ENCODE measurements at regions not wholly inside any gene's neighbourhood (a gene's known extent, or its start where the extent isn't known, plus 50 kb on each side); places are given as distances from the start of the nearest gene placed in this dataset.

GRCh38 chr4:138843616-138844015 is 172.0 kb upstream of the NOCT start:
- no peak overlapping the region for H2BK20ac ChIP-seq (ENCODE audit: low read depth, low read length)
- no peaks in the 10 kb centered on the region for H3K79me1 ChIP-seq (ENCODE audit: low read depth in 1 of 2, low read length in 2 of 2)
- no peak overlapping the region for H3K27ac ChIP-seq (ENCODE audit: insufficient read depth, low read length)
- H2BK5ac ChIP-seq (ENCODE audit: low read depth, low read length, poor library complexity, severe bottlenecking) = no peak overlapping the region
- H3K9me1 ChIP-seq (ENCODE audit: insufficient read depth, low read length) = no peaks in the 10 kb centered on the region
- H2AK5ac ChIP-seq (ENCODE audit: low read depth, low read length) = no peak overlapping the region
- DNase-seq = no peak
- H4K8ac ChIP-seq (ENCODE audit: low read depth in 2 of 2, low read length in 2 of 2) = no peak overlapping the region
- no peak overlapping the region for H3K56ac ChIP-seq (ENCODE audit: extremely low read depth, insufficient read depth, low read length)
- H3K14ac ChIP-seq (replicated peaks; ENCODE audit: low read depth, low read length) = no peak overlapping the region
- H3K9ac ChIP-seq (ENCODE audit: low read depth, low read length) = no peak overlapping the region
- no peak overlapping the region for H4K91ac ChIP-seq (ENCODE audit: insufficient read depth, low read depth, low read length)
- no peak overlapping the region for H2BK15ac ChIP-seq (ENCODE audit: low read depth, low read length)
- WGBS, 2 experiments (ENCODE audit: extremely low coverage in 2 of 2, insufficient read length in 1 of 2) = 60% methylated on average over 2 of the region's 7 CpGs; no CpG with 5 or more reads in 1 of the 2 experiments
- peaks cover 5% of the 10 kb centered on the region; the same call in 1 of the 2 replicates for H3K4me1 ChIP-seq (ENCODE audit: control insufficient read depth, insufficient read depth, low read length)
- H3K23ac ChIP-seq (ENCODE audit: low read depth, low read length) = no peak overlapping the region
- TF ChIP-seq SMC3 (IDR thresholded peaks at IDR 0.05; ENCODE audit: low read depth, low read length) = no peak
- TF ChIP-seq CHD1 (IDR thresholded peaks at IDR 0.05; ENCODE audit: low read depth, low read length) = no peak
- TF ChIP-seq POLR2A (IDR thresholded peaks at IDR 0.05; ENCODE audit: low read depth, low read length) = no peak
- TF ChIP-seq USF2 (IDR thresholded peaks at IDR 0.05; ENCODE audit: low read depth, low read length) = no peak
- TF ChIP-seq MAZ (IDR thresholded peaks at IDR 0.05; ENCODE audit: borderline replicate concordance, low read depth, low read length) = no peak
- TF ChIP-seq CTCF (conservative IDR thresholded peaks at IDR 0.05; ENCODE audit: low read depth, low read length) = no peak
- no peak for TF ChIP-seq MAFK (IDR thresholded peaks at IDR 0.05; ENCODE audit: low read depth, low read length)
- no peak for TF ChIP-seq BHLHE40 (IDR thresholded peaks at IDR 0.05; ENCODE audit: low read depth, low read length)
- no peak for TF ChIP-seq CEBPB (IDR thresholded peaks at IDR 0.05; ENCODE audit: low read depth, low read length)
- TF ChIP-seq NFE2L2 (IDR thresholded peaks at IDR 0.05; ENCODE audit: low read depth, low read length) = no peak
- TF ChIP-seq MXI1 (IDR thresholded peaks at IDR 0.05; ENCODE audit: borderline replicate concordance, low read depth, low read length) = no peak
- no peak for TF ChIP-seq ELK1 (IDR thresholded peaks at IDR 0.05; ENCODE audit: borderline replicate concordance, low read depth, low read length)
- no peak for TF ChIP-seq RCOR1 (IDR thresholded peaks at IDR 0.05; ENCODE audit: insufficient replicate concordance, low read length)
- no peak for TF ChIP-seq FOS (IDR thresholded peaks at IDR 0.05; ENCODE audit: low read depth, low read length)
- H3K27me3 ChIP-seq (ENCODE audit: control insufficient read depth, insufficient read depth, low read length) = peaks cover 18% of the 10 kb centered on the region
- dilution Hi-C loops (cut with HindIII; ENCODE audit: low sequenced_read_pairs, unreplicated experiment) (no loop called here), intact Hi-C loops (cut with micrococcal nuclease) (no loop called here), in situ Hi-C loops (cut with MboI; ENCODE audit: low sequenced_read_pairs) (no loop called here)
- H2AFZ ChIP-seq (replicated peaks; ENCODE audit: low read length, poor library complexity) = no peak overlapping the region
- H2BK120ac ChIP-seq (ENCODE audit: low read depth, low read length) = no peak overlapping the region
- H3K36me3 ChIP-seq (ENCODE audit: control insufficient read depth, insufficient read depth, low read length) = no peaks in the 10 kb centered on the region
- no peaks in the 10 kb centered on the region for H4K20me1 ChIP-seq (ENCODE audit: insufficient read depth, low read length)
- H3K4ac ChIP-seq (ENCODE audit: low read depth, low read length) = no peak overlapping the region
- no peak overlapping the region for H3K4me2 ChIP-seq (ENCODE audit: low read depth, low read length)
- no peaks in the 10 kb centered on the region for H3K9me3 ChIP-seq (ENCODE audit: control insufficient read depth, insufficient read depth, low read length)
- H3K4me3 ChIP-seq (ENCODE audit: insufficient read depth, low read depth, low read length) = no peak overlapping the region
- H2AK9ac ChIP-seq (replicated peaks; ENCODE audit: low read depth, low read length, poor library complexity) = no peak overlapping the region
- H4K5ac ChIP-seq (ENCODE audit: low read depth, low read length) = no peak overlapping the region
- POLR2A ChIA-PET (ENCODE audit: unreplicated experiment) = interaction anchor here (0.7 kb wide), 1 partner anchor 150 kb away, joined by 3 read pairs; no protein-coding TSS in a partner anchor
- BruUV-seq (replicated peaks) = no TSS peak
- H3K18ac ChIP-seq (ENCODE audit: low read depth, low read length) = no peak overlapping the region
- CTCF ChIA-PET = no interaction called here
- ATAC-seq (ENCODE audit: low read depth) = no peak
